ENCODE measurements at regions not wholly inside any gene's neighbourhood (a gene's known extent, or its start where the extent isn't known, plus 50 kb on each side); places are given as distances from the start of the nearest gene placed in this dataset.

DNA sequence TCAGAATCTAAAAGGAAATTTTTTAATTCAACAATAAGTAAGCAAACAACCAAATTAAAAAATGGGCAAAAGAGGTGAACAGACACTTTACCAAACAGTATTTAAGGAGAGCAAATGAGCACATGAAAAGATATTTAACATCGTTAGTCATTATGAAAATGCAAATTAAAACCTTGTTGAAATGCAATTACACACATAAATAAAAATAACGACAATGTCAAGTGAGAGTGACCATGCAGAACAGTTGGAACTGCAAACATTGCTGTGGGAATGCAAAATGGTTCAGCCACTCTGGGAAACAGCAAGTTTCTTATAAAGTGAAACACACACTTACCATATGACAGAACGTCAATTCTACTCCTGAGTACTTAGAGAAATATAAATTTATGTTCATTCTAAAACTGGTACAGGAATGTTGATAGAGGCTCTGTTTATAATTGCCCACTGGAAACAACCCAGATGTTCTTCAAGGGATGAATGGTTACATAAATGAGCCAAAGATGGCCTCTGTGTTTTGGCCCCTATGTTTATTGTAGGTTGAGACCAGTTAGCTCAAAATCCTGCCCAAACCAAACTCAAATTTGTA, 678.1 kb downstream of the UQCRFS1 start:
- Mint-ChIP-seq H3K9me3 (ENCODE audit: low read depth) (peaks cover 23% of the 10 kb centered on the region), H3K36me3 (no peaks in the 10 kb centered on the region), H3K27ac (no peak overlapping the region), H3K27me3 (no peaks in the 10 kb centered on the region), H3K4me3 (no peak overlapping the region), H3K4me1 (ENCODE audit: low read depth) (no peaks in the 10 kb centered on the region)

- Mint-ChIP-seq H3K27me3 (no peaks in the 10 kb centered on the region), H3K36me3 (no peaks in the 10 kb centered on the region), H3K4me3 (no peak overlapping the region), H3K9me3 (ENCODE audit: low read depth) (peaks cover 22% of the 10 kb centered on the region), H3K4me1 (ENCODE audit: low read depth) (no peaks in the 10 kb centered on the region), H3K27ac (no peak overlapping the region)
Observed at GRCh38 chr19:28532765-28533341, 680.1 kb downstream of the UQCRFS1 start.

- no peak overlapping the region for H3K4me3 Mint-ChIP-seq
- no peaks in the 10 kb centered on the region for H3K4me1 Mint-ChIP-seq (ENCODE audit: low read depth)
- H3K27ac Mint-ChIP-seq, result no peak overlapping the region
- H3K9me3 Mint-ChIP-seq (ENCODE audit: low read depth), result peaks cover 18% of the 10 kb centered on the region
- H3K27me3 Mint-ChIP-seq, result no peaks in the 10 kb centered on the region
- no peaks in the 10 kb centered on the region for H3K36me3 Mint-ChIP-seq
Observed at GRCh38 chr19:28531979-28532378, 681.0 kb downstream of the UQCRFS1 start.

DNA sequence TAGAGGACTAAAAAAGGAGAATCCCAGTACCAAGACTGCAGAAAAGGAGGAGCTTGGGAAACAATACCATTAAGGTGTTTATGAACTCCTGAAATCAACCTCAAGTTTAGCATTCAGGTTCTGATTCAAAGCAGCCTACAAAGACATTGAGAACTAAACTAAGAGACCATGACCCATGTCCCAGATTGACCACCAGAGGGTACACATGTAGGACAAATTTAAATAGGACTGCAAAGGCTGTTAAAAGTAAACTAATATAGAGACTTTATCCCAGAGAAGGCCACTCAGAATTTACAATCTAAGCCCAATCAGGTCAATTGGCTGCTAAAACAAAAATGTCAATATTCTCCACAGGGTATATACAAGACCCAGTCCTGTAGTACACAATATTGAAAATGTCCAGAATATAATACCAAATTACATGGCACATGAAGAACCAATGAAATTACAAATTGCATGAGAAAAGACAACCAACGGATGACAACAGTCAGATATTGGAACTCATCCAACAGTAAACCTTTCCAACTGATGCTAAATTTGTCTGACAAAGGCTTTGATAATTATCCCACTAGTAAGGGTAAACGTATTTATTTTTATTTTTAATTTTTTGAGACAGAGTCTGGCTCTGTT, 682.4 kb downstream of the UQCRFS1 start:
- Mint-ChIP-seq H3K4me3 (no peak overlapping the region), H3K9me3 (ENCODE audit: low read depth) (peaks cover 8% of the 10 kb centered on the region), H3K4me1 (ENCODE audit: low read depth) (no peaks in the 10 kb centered on the region), H3K36me3 (no peaks in the 10 kb centered on the region), H3K27ac (no peak overlapping the region), H3K27me3 (no peaks in the 10 kb centered on the region)

DNA sequence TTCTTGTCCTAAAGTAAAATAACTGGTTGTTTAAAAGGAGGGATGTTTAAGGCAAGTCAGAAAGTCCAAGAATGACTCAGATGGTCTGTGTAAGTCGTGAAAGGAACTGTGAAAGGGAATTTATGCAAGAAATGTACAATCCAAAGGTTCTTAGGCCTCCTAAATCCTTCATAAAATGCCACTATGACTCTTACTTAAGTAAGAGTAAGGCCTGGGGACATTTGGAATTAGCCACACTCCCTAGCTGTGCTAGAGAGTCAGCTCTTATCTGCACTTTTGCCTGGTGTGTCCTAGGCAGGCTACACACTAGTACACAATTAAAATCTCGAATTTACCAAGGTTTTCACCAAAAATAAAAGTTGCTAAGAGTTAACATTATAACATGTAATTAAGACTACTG, 686.9 kb downstream of the UQCRFS1 start:
- Mint-ChIP-seq H3K4me3 (no peak overlapping the region), H3K27ac (no peak overlapping the region), H3K36me3 (no peaks in the 10 kb centered on the region), H3K4me1 (ENCODE audit: low read depth) (no peaks in the 10 kb centered on the region), H3K9me3 (ENCODE audit: low read depth) (peaks cover 3% of the 10 kb centered on the region), H3K27me3 (no peaks in the 10 kb centered on the region)

- Mint-ChIP-seq H3K4me1 (ENCODE audit: low read depth) (no peaks in the 10 kb centered on the region), H3K27me3 (no peaks in the 10 kb centered on the region), H3K9me3 (ENCODE audit: low read depth) (peaks cover 3% of the 10 kb centered on the region)
Observed at GRCh38 chr19:28523619-28524018, 689.3 kb downstream of the UQCRFS1 start.

DNA sequence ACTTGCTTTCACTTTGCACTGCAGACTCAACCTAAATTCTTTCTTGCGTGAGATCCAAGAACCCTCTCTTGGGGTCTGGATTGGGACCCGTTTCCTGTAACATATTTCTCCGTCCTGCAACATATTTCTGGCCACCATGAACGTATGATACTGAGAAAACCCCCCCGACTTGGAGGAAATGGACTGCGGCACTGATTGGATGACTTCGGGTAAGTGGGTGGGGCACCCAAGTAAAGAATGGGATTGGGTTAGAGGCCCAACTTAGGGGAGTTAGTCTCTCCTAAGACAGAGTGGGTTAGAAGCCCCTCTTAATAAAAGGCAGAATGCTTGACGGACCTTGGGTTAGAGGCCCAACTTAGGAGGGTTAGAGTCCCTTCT, 690.4 kb downstream of the UQCRFS1 start:
- no peak overlapping the region for H3K27ac Mint-ChIP-seq
- no peaks in the 10 kb centered on the region for H3K9me3 Mint-ChIP-seq (ENCODE audit: low read depth)
- H3K4me3 Mint-ChIP-seq, result no peak overlapping the region
- no peaks in the 10 kb centered on the region for H3K36me3 Mint-ChIP-seq
- no peaks in the 10 kb centered on the region for H3K27me3 Mint-ChIP-seq
- no peaks in the 10 kb centered on the region for H3K4me1 Mint-ChIP-seq (ENCODE audit: low read depth)

More at GRCh38 chr19:28523619-28524018, 689.3 kb downstream of the UQCRFS1 start:
- Mint-ChIP-seq H3K27ac (no peak overlapping the region), H3K36me3 (no peaks in the 10 kb centered on the region), H3K4me3 (no peak overlapping the region)

DNA sequence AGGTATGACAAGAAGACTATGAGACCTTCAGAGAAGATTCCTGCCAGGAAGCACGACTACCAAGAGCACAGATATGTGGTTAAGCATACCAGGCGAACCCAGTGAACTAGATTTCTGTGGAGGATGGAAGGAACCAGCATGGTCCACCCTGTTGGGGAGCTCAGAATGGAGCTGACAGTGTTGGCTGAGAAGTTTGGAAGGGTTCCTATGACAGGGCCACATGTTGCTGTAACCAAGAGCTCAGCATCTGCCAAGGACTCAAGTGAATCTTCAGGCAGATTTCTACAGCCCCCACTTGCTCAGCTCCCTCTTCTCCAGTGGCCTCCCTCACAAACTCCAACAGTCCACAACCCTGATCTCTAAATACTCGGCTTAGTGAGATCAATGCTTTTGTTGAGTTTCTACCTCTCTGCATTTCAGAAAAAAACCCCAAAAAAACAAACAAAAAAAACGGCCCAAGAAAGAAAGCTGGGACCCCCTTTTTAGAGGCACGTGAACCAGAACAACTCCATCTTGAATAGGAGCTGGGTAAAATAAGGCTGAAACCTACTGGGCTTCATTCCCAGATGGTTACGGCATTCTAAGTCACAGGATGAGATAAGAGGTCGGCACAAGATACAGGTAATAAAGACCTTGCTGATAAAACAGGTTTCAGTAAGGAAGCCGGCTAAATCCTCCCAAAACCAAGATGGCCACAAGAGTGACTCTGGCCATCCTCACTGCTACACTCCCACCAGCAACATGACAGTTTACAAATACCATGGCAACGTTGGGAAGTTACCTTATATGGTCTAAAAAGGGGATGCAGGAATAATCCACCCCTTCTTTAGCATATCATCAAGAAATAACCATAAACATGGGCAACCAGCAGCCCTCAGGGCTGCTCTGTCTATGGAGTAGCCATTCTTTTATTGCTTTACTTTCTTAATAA, 691.1 kb downstream of the UQCRFS1 start:
- no peaks in the 10 kb centered on the region for H3K9me3 Mint-ChIP-seq (ENCODE audit: low read depth)
- no peaks in the 10 kb centered on the region for H3K36me3 Mint-ChIP-seq
- H3K4me1 Mint-ChIP-seq (ENCODE audit: low read depth), result no peaks in the 10 kb centered on the region
- H3K27me3 Mint-ChIP-seq, result no peaks in the 10 kb centered on the region
- no peak overlapping the region for H3K27ac Mint-ChIP-seq
- no peak overlapping the region for H3K4me3 Mint-ChIP-seq

DNA sequence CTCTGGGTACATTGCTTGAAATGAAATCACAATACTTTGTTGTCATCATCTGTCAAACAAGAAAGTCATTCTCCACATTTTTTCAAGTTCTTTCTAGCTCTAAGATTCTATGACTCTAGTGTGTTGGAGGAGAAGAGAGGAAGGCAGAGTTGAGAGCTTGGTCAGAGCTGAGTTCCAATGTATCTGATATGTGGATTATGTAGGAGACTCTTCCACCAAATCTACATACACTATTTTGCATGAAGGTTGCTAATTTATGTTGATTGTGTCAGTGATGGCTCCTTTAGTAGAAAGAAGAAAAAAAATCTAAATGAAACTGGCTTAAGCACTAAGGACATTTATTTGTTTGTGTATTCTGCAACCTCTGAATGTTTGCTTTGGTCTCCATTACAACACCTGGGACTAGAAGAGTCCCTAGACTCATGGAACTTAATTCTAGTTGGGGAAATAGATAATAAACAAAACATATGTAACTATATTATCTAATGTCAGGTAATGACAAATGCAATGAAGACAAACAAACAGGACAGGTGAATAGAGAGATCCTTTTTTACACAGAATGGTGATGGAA, 691.9 kb downstream of the UQCRFS1 start:
- Mint-ChIP-seq H3K27ac (no peak overlapping the region), H3K27me3 (no peaks in the 10 kb centered on the region), H3K4me1 (ENCODE audit: low read depth) (no peaks in the 10 kb centered on the region), H3K4me3 (no peak overlapping the region), H3K9me3 (ENCODE audit: low read depth) (no peaks in the 10 kb centered on the region), H3K36me3 (no peaks in the 10 kb centered on the region)

DNA sequence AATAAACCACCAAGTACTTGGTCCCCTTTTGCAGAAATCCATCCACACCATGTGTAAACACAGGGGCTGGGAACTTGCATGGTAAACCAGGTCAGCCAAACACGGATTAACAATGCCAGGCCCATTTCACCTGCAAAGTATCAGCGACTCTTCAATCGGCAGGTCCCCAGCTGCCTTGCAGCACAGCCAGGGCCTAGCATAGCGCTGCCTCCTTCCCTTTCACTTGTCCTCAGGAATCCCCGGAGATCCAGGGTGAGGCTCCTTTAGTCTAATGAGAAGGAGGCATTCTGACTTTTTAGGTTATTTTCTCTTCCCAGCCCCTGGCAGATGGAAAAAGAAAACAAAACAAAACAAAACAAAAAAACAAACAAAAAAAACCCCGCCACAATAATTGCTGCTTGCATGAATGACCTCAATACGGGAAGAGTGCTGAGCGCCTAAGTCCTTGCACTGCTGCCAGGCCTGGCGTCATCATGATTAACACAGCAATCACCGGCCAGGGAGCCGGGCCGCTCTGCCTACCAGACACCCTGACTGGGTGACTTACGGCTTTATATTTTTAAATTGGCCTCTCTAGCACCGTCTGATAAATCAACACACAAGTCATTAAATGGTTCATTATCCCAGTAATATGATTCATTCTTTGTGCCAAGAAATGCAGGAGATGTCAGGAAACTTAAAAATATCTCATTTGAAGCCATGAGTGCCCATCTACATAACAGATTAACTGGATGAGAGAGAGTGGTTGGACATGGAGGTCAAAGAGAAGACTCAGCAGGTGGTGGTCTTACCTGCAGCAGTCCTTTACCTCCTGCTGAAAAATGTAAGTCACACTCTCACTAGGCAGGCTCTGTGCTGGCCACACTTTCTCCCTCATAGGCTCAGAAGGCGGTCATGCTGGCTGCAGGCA, 692.7 kb downstream of the UQCRFS1 start:
- no peak overlapping the region for H3K4me3 Mint-ChIP-seq
- H3K27ac Mint-ChIP-seq, result no peak overlapping the region
- no peaks in the 10 kb centered on the region for H3K27me3 Mint-ChIP-seq
- H3K36me3 Mint-ChIP-seq, result no peaks in the 10 kb centered on the region
- no peaks in the 10 kb centered on the region for H3K4me1 Mint-ChIP-seq (ENCODE audit: low read depth)
- H3K9me3 Mint-ChIP-seq (ENCODE audit: low read depth), result no peaks in the 10 kb centered on the region

- H3K4me3 Mint-ChIP-seq, result no peak overlapping the region
- no peaks in the 10 kb centered on the region for H3K9me3 Mint-ChIP-seq (ENCODE audit: low read depth)
- no peaks in the 10 kb centered on the region for H3K4me1 Mint-ChIP-seq (ENCODE audit: low read depth)
- H3K27ac Mint-ChIP-seq, result no peak overlapping the region
- no peaks in the 10 kb centered on the region for H3K36me3 Mint-ChIP-seq
- no peaks in the 10 kb centered on the region for H3K27me3 Mint-ChIP-seq
Observed at GRCh38 chr19:28519218-28519779, 693.7 kb downstream of the UQCRFS1 start.

GRCh38 chr19:28516415-28516872, 696.5 kb downstream of the UQCRFS1 start:
- Mint-ChIP-seq H3K27me3 (no peaks in the 10 kb centered on the region), H3K4me1 (ENCODE audit: low read depth) (no peaks in the 10 kb centered on the region), H3K9me3 (ENCODE audit: low read depth) (no peaks in the 10 kb centered on the region), H3K27ac (no peak overlapping the region), H3K4me3 (no peak overlapping the region), H3K36me3 (no peaks in the 10 kb centered on the region)

DNA sequence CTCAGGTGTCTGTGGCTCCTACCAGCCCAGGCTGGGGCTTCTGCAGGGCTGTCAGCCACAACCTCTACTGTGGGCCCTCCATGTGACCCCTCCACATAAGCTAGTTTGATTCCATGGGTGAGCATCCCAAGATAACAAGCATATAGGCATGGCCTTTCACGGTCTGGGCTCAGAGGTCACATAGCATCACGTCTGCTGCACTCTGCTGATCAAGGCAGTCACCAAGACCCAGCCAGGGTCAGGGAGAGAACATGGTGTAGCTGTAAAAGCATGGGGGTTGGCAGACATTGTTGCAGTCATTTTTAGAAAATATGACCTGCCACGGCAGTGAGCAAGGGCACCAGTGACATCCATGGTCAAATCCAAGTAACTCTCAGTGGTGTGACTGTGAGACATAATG, 698.8 kb downstream of the UQCRFS1 start:
- H3K27ac Mint-ChIP-seq, result no peak overlapping the region
- no peaks in the 10 kb centered on the region for H3K4me1 Mint-ChIP-seq (ENCODE audit: low read depth)
- no peaks in the 10 kb centered on the region for H3K27me3 Mint-ChIP-seq
- no peaks in the 10 kb centered on the region for H3K9me3 Mint-ChIP-seq (ENCODE audit: low read depth)
- no peaks in the 10 kb centered on the region for H3K36me3 Mint-ChIP-seq
- no peak overlapping the region for H3K4me3 Mint-ChIP-seq

GRCh38 chr19:28511655-28512054, 701.3 kb downstream of the UQCRFS1 start:
- Mint-ChIP-seq H3K36me3 (no peaks in the 10 kb centered on the region), H3K27ac (no peak overlapping the region), H3K4me3 (no peak overlapping the region), H3K4me1 (ENCODE audit: low read depth) (peaks cover 3% of the 10 kb centered on the region), H3K27me3 (no peaks in the 10 kb centered on the region), H3K9me3 (ENCODE audit: low read depth) (no peaks in the 10 kb centered on the region)

All from activated naive CD8-positive, alpha-beta T cell (primary cell).